ENCODE measurements at regions not wholly inside any gene's neighbourhood (a gene's known extent, or its start where the extent isn't known, plus 50 kb on each side); places are given as distances from the start of the nearest gene placed in this dataset.

GRCh38 chrX:26653050-26653449 lies 437.1 kb downstream of the MAGEB5 start:
- ChIA-PET POLR2A (no interaction called here), CTCF (interaction anchor here (0.6 kb wide), 1 partner anchor 817 kb away, joined by 3 read pairs; no protein-coding TSS in a partner anchor)
- no peak for DNase-seq (ENCODE audit: extremely low spot score)
- no peak for TF ChIP-seq PKNOX1 (IDR thresholded peaks at IDR 0.05)
- no peak for TF ChIP-seq FOXM1 (IDR thresholded peaks at IDR 0.05; ENCODE audit: borderline replicate concordance)

GRCh38 chrX:26651755-26652154 lies 435.8 kb downstream of the MAGEB5 start:
- TF ChIP-seq HDGF (IDR thresholded peaks at IDR 0.05; ENCODE audit: borderline replicate concordance) (no peak), FOXK2 (IDR thresholded peaks at IDR 0.05) (no peak), ARNT (IDR thresholded peaks at IDR 0.05) (no peak), SP1 (IDR thresholded peaks at IDR 0.05) (no peak), ZNF384 (IDR thresholded peaks at IDR 0.05) (no peak), NFRKB (IDR thresholded peaks at IDR 0.05) (no peak), BHLHE40 (IDR thresholded peaks at IDR 0.05; ENCODE audit: borderline replicate concordance) (no peak), LEF1 (IDR thresholded peaks at IDR 0.05; ENCODE audit: borderline replicate concordance) (no peak), SUZ12 (IDR thresholded peaks at IDR 0.05) (no peak), PKNOX1 (IDR thresholded peaks at IDR 0.05) (no peak), ELF4 (IDR thresholded peaks at IDR 0.05) (no peak), FOXA1 (IDR thresholded peaks at IDR 0.05) (no peak), CTBP1 (IDR thresholded peaks at IDR 0.05; ENCODE audit: borderline replicate concordance) (no peak)
- ChIA-PET CTCF (interaction anchor here (0.6 to 1.4 kb wide), 7 partner anchors 10 to 1259 kb away, joined by 3 to 6 read pairs (median 3); no protein-coding TSS in a partner anchor), POLR2A (no interaction called here)
- no peak for DNase-seq (ENCODE audit: extremely low spot score)

- ChIA-PET CTCF (no interaction called here), POLR2A (no interaction called here)
- DNase-seq (ENCODE audit: extremely low spot score): peak; percentile 15
- TF ChIP-seq NFRKB (IDR thresholded peaks at IDR 0.05) (no peak), ELF4 (IDR thresholded peaks at IDR 0.05) (no peak), FOXK2 (IDR thresholded peaks at IDR 0.05) (no peak), SUZ12 (IDR thresholded peaks at IDR 0.05) (no peak), ARNT (IDR thresholded peaks at IDR 0.05) (no peak), ZNF384 (IDR thresholded peaks at IDR 0.05) (no peak), LEF1 (IDR thresholded peaks at IDR 0.05; ENCODE audit: borderline replicate concordance) (no peak), PKNOX1 (IDR thresholded peaks at IDR 0.05) (no peak), BHLHE40 (IDR thresholded peaks at IDR 0.05; ENCODE audit: borderline replicate concordance) (no peak), TARDBP (IDR thresholded peaks at IDR 0.05) (no peak), FOXM1 (IDR thresholded peaks at IDR 0.05; ENCODE audit: borderline replicate concordance) (no peak), FOXA1 (IDR thresholded peaks at IDR 0.05) (no peak), CTBP1 (IDR thresholded peaks at IDR 0.05; ENCODE audit: borderline replicate concordance) (no peak), SP1 (IDR thresholded peaks at IDR 0.05) (no peak), HDGF (IDR thresholded peaks at IDR 0.05; ENCODE audit: borderline replicate concordance) (no peak), L3MBTL2 (conservative IDR thresholded peaks at IDR 0.05) (no peak)
These were observed 433.6 kb downstream of the MAGEB5 start for GRCh38 chrX:26649534-26649933.

- no peak for TF ChIP-seq CTBP1 (IDR thresholded peaks at IDR 0.05; ENCODE audit: borderline replicate concordance)
- no peak for TF ChIP-seq LEF1 (IDR thresholded peaks at IDR 0.05; ENCODE audit: borderline replicate concordance)
- no peak for TF ChIP-seq PKNOX1 (IDR thresholded peaks at IDR 0.05)
- TF ChIP-seq ELF4 (IDR thresholded peaks at IDR 0.05): no peak
- no peak for TF ChIP-seq NFRKB (IDR thresholded peaks at IDR 0.05)
- TF ChIP-seq SUZ12 (IDR thresholded peaks at IDR 0.05): no peak
- no peak for TF ChIP-seq L3MBTL2 (conservative IDR thresholded peaks at IDR 0.05)
- TF ChIP-seq BHLHE40 (IDR thresholded peaks at IDR 0.05; ENCODE audit: borderline replicate concordance): no peak
- no peak for TF ChIP-seq TARDBP (IDR thresholded peaks at IDR 0.05)
- no peak for TF ChIP-seq SP1 (IDR thresholded peaks at IDR 0.05)
- TF ChIP-seq FOXA1 (IDR thresholded peaks at IDR 0.05): no peak
- no peak for TF ChIP-seq ARNT (IDR thresholded peaks at IDR 0.05)
- TF ChIP-seq FOXK2 (IDR thresholded peaks at IDR 0.05): no peak
- TF ChIP-seq FOXM1 (IDR thresholded peaks at IDR 0.05; ENCODE audit: borderline replicate concordance): no peak
- no peak for TF ChIP-seq HDGF (IDR thresholded peaks at IDR 0.05; ENCODE audit: borderline replicate concordance)
- no peak for TF ChIP-seq ZNF384 (IDR thresholded peaks at IDR 0.05)
- ChIA-PET CTCF (no interaction called here), POLR2A (no interaction called here)
- DNase-seq (ENCODE audit: extremely low spot score): no peak
These were observed 415.4 kb downstream of the MAGEB5 start for GRCh38 chrX:26631385-26631784.

- ChIA-PET POLR2A (no interaction called here), CTCF (no interaction called here)
- TF ChIP-seq SUZ12 (IDR thresholded peaks at IDR 0.05): no peak
- no peak for TF ChIP-seq CTBP1 (IDR thresholded peaks at IDR 0.05; ENCODE audit: borderline replicate concordance)
- no peak for TF ChIP-seq HDGF (IDR thresholded peaks at IDR 0.05; ENCODE audit: borderline replicate concordance)
- TF ChIP-seq ARNT (IDR thresholded peaks at IDR 0.05): no peak
- TF ChIP-seq SP1 (IDR thresholded peaks at IDR 0.05): no peak
- DNase-seq (ENCODE audit: extremely low spot score): no peak
These were observed 398.0 kb downstream of the MAGEB5 start for GRCh38 chrX:26613956-26614355.

- TF ChIP-seq CTBP1 (IDR thresholded peaks at IDR 0.05; ENCODE audit: borderline replicate concordance) (no peak), ARNT (IDR thresholded peaks at IDR 0.05) (no peak), HDGF (IDR thresholded peaks at IDR 0.05; ENCODE audit: borderline replicate concordance) (no peak), FOXK2 (IDR thresholded peaks at IDR 0.05) (no peak), ZNF384 (IDR thresholded peaks at IDR 0.05) (no peak), L3MBTL2 (conservative IDR thresholded peaks at IDR 0.05) (no peak), ELF4 (IDR thresholded peaks at IDR 0.05) (no peak), PKNOX1 (IDR thresholded peaks at IDR 0.05) (no peak), NFRKB (IDR thresholded peaks at IDR 0.05) (no peak), SP1 (IDR thresholded peaks at IDR 0.05) (no peak), LEF1 (IDR thresholded peaks at IDR 0.05; ENCODE audit: borderline replicate concordance) (no peak), SUZ12 (IDR thresholded peaks at IDR 0.05) (no peak), FOXM1 (IDR thresholded peaks at IDR 0.05; ENCODE audit: borderline replicate concordance) (no peak), FOXA1 (IDR thresholded peaks at IDR 0.05) (no peak), TARDBP (IDR thresholded peaks at IDR 0.05) (no peak), BHLHE40 (IDR thresholded peaks at IDR 0.05; ENCODE audit: borderline replicate concordance) (no peak)
- ChIA-PET CTCF (no interaction called here), POLR2A (no interaction called here)
- no peak for DNase-seq (ENCODE audit: extremely low spot score)
These were observed 391.0 kb downstream of the MAGEB5 start for GRCh38 chrX:26606971-26607370.

Data from HEK293T (cell line).